Loucy (cell line): ENCODE measurements at regions not wholly inside any gene's neighbourhood (a gene's known extent, or its start where the extent isn't known, plus 50 kb on each side); places are given as distances from the start of the nearest gene placed in this dataset.

Experiments
- EZH2phosphoT487 ChIP-seq: fragments of 200-600 bp; IDR thresholded peaks from 2 replicates; pipeline ENCODE4 v1.6.1; 2018; ENCODE audit warnings: antibody characterized with exemption, mild to moderate bottlenecking, moderate library complexity, borderline replicate concordance
- TF ChIP-seq, protein P1 (sequence below): fragments of 200-600 bp; sonication (generic); conservative IDR thresholded peaks from 2 replicates; pipeline ENCODE4 v1.5.1; 2014; ENCODE audit warnings: mild to moderate bottlenecking, antibody characterized with exemption, low read length

DNA sequence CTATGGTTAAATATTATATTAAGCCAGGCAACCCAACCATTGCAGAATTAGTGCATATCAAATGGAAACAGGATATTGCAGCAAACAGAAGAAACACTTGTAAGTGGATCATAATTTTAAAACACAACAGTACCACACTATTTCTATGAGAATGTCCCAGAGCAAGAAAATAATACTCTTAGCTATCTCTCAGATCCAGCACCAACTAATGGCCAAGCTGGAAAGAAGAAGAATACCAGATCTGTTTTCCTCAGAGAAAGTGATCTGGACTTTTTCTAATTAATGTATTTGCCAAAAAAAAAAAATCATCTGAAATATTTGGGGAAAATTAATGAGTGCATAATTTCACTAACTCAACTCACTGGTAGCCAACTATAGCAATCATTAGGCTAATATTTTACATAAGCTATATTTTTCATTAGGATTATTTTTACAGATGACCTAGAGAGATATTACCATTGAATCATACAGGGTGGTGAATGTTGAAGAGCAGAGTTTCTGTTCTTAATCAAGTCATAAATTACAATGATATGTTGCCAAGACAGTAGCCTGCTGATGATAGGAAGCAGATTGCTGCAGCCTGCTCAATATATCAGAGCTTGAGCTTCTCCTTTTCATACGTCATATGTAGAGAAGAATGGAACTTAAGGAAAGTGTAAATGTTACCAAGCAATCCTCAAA, 995.4 kb upstream of the LRRN3 start:
- TF ChIP-seq, protein P1, sequence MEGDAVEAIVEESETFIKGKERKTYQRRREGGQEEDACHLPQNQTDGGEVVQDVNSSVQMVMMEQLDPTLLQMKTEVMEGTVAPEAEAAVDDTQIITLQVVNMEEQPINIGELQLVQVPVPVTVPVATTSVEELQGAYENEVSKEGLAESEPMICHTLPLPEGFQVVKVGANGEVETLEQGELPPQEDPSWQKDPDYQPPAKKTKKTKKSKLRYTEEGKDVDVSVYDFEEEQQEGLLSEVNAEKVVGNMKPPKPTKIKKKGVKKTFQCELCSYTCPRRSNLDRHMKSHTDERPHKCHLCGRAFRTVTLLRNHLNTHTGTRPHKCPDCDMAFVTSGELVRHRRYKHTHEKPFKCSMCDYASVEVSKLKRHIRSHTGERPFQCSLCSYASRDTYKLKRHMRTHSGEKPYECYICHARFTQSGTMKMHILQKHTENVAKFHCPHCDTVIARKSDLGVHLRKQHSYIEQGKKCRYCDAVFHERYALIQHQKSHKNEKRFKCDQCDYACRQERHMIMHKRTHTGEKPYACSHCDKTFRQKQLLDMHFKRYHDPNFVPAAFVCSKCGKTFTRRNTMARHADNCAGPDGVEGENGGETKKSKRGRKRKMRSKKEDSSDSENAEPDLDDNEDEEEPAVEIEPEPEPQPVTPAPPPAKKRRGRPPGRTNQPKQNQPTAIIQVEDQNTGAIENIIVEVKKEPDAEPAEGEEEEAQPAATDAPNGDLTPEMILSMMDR, result no peak
- TF ChIP-seq EZH2phosphoT487, result no peak
